H1 (cell line): ENCODE measurements at regions not wholly inside any gene's neighbourhood (a gene's known extent, or its start where the extent isn't known, plus 50 kb on each side); places are given as distances from the start of the nearest gene placed in this dataset.

Experiments used
- CHD1 ChIP-seq: IDR thresholded peaks from 2 replicates; pipeline ENCODE4 v1.6.1; 2012; ENCODE audit warnings: low read depth, low read length, improper control_type of control experiment
- CHD2 ChIP-seq: IDR thresholded peaks from 2 replicates; pipeline ENCODE4 v1.6.1; 2012; ENCODE audit warnings: low read length, improper control_type of control experiment
- EZH2 ChIP-seq: fragments of 200-600 bp; sonication (generic); IDR thresholded peaks from 2 replicates; pipeline ENCODE4 v1.7.1; 2012; ENCODE audit warnings: low read depth, mild to moderate bottlenecking, moderate library complexity, low read length, inconsistent platforms; ENCODE audit not compliant: severe bottlenecking
- NRF1 ChIP-seq: IDR thresholded peaks from 2 replicates; pipeline ENCODE4 v1.6.1; 2011; ENCODE audit warnings: mild to moderate bottlenecking, low read depth, low read length, improper control_type of control experiment
- POLR2A ChIP-seq, 2 experiments: IDR thresholded peaks; 1 replicate in 1 of 2; 2 replicates in 1 of 2; pipeline ENCODE4 v1.6.1; 2011; ENCODE audit warnings: low read depth in 2 of 2, low read length in 2 of 2, mild to moderate bottlenecking in 2 of 2; ENCODE audit errors: control extremely low read depth in 1 of 2
- RXRA ChIP-seq: IDR thresholded peaks from 2 replicates; pipeline ENCODE4 v1.6.1; 2011; ENCODE audit warnings: low read depth, mild to moderate bottlenecking, low read length, moderate library complexity; ENCODE audit not compliant: insufficient read depth
- SAP30 ChIP-seq: fragments of 300-600 bp; sonication (generic); IDR thresholded peaks from 2 replicates; pipeline ENCODE4 v1.7.1; 2012; ENCODE audit warnings: low read length, moderate library complexity, mild to moderate bottlenecking, inconsistent platforms; ENCODE audit not compliant: insufficient read depth, insufficient replicate concordance
- SP1 ChIP-seq: IDR thresholded peaks from 2 replicates; pipeline ENCODE4 v1.6.1; 2011; ENCODE audit warnings: low read depth, low read length
- TBP ChIP-seq: IDR thresholded peaks from 2 replicates; pipeline ENCODE4 v1.6.1; 2011; ENCODE audit warnings: low read depth, low read length, improper control_type of control experiment
- TF ChIP-seq, protein P1 (sequence below), 3 experiments: IDR thresholded peaks; 1 replicate in 2 of 3; 2 replicates in 1 of 3; pipeline versions ENCODE4 v1.5.1 to v1.6.1; 2011; ENCODE audit warnings: low read length in 3 of 3, mild to moderate bottlenecking in 3 of 3, inconsistent platforms in 2 of 3, low read depth in 1 of 3, moderate library complexity in 1 of 3; ENCODE audit not compliant: insufficient read depth in 1 of 3; ENCODE audit errors: control extremely low read depth in 1 of 3

DNA sequence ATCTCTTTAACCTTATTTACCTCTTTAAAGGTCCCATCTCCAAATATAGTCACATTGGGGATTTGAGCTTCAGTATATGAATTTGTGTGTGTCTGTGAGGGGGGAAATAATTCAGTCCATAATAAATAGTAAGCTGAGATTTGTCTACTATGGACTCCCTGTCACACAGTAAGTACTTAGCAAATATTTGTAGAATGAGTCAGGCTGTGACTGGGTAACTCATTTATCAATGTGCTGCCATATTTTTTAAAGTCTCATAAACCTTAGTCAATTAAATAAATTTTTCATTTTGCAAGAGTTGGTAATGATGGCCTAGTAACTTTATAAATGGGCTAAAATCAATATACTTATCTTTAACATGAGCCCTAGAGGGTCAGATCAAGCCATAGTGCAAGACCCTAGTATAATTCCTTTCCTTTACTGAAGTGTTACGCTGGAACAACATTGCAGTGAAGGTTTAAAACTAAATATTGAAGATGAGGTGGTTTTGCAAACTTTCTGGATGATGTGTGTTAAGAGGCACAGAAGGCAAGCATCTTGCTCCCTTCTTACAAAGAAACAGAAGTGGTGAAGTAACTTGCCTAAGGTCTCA lies 305.1 kb downstream of the KCNRG start:
- TF ChIP-seq NRF1 (no peak), EZH2 (no peak), TBP (no peak), CHD2 (no peak), SP1 (no peak), RXRA (no peak), SAP30 (no peak), CHD1 (no peak), POLR2A (IDR thresholded peaks at IDR 0.05; ENCODE audit: control extremely low read depth in 1 of 2, low read depth in 2 of 2, low read length in 2 of 2) (no peak)
- TF ChIP-seq, protein P1, sequence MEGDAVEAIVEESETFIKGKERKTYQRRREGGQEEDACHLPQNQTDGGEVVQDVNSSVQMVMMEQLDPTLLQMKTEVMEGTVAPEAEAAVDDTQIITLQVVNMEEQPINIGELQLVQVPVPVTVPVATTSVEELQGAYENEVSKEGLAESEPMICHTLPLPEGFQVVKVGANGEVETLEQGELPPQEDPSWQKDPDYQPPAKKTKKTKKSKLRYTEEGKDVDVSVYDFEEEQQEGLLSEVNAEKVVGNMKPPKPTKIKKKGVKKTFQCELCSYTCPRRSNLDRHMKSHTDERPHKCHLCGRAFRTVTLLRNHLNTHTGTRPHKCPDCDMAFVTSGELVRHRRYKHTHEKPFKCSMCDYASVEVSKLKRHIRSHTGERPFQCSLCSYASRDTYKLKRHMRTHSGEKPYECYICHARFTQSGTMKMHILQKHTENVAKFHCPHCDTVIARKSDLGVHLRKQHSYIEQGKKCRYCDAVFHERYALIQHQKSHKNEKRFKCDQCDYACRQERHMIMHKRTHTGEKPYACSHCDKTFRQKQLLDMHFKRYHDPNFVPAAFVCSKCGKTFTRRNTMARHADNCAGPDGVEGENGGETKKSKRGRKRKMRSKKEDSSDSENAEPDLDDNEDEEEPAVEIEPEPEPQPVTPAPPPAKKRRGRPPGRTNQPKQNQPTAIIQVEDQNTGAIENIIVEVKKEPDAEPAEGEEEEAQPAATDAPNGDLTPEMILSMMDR (IDR thresholded peaks at IDR 0.05; ENCODE audit: control extremely low read depth in 1 of 3, insufficient read depth in 1 of 3, low read depth in 1 of 3, low read length in 3 of 3) = no peak
